NCI-H510A (cell line): ENCODE measurements at regions not wholly inside any gene's neighbourhood (a gene's known extent, or its start where the extent isn't known, plus 50 kb on each side); places are given as distances from the start of the nearest gene placed in this dataset.

Experiments used
- DNase-seq: peaks from one replicate; lab custom pipeline; 2025; lab: John Stamatoyannopoulos, UW

DNA sequence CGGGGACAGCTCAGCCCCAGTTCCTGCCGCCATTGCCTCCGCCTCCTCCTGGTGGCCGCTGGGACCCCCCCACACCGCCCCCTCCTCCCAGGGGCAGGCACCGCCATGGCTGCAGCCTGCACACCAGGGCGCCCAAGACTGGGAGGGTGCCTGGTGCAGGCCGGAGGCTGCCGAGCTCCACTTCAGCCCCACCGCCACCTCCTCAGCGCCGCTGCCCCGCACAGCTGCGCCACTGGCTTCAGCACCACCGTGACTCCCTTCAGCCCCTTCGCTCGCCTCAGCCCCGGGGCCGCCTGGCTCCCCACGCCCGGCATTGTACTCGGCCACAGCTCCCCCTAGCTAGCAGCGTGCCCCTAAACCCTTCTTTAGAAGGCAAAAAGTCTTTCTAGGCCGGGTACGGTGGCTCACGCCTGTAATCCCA, 131.1 kb downstream of the CRYBB2 start:
- no peak for DNase-seq

DNA sequence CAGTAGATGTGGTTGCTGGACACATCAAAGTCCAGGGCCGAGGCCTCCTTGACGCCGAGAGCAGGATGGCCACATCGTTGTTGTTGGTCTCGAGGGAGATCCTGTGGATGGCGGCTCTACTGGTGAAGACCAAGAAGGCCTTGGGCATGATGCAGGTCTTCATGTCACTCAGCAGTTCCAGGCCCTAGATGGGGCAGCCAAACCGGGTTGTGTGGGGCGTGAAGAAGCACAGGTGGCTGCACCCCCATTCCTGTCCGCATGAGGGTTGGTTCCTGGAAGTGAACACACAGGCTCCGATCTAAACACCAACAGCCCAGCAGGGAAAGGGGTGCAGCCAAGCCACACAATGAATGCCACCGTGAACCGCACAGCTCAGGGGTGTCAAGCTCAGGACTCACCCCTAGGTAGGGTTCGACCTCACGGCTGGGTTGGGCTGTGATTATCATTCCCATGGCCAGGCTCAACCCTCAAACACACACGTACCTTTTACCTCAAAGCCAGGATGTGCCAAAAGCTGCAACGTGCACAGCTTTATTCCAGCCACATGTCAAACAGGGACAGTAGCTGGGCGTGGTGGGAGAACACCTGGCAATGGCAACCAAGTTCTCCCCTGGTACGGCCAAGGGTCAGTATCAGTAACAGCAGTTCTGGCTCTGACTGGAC, 132.3 kb downstream of the CRYBB2 start:
- no peak for DNase-seq

DNA sequence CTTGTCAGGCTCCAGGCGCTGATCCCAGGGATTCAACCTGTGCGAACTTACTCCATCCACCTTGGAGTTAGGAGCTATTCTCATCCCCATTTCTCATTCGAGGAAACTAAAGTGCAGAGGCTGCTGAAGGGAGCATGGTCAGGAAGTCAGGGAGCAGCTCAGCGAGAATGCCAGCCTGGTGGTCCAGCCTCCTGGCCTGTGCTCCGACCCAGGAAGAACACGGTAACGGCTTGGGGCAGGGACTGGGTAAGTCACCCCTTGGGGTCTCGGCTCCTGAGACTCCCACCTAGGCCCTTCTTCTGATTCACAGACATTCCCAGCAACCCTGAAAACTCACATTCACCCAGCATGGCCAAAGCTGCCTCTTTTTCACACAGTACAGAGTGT, 132.8 kb downstream of the CRYBB2 start:
- no peak for DNase-seq

DNA sequence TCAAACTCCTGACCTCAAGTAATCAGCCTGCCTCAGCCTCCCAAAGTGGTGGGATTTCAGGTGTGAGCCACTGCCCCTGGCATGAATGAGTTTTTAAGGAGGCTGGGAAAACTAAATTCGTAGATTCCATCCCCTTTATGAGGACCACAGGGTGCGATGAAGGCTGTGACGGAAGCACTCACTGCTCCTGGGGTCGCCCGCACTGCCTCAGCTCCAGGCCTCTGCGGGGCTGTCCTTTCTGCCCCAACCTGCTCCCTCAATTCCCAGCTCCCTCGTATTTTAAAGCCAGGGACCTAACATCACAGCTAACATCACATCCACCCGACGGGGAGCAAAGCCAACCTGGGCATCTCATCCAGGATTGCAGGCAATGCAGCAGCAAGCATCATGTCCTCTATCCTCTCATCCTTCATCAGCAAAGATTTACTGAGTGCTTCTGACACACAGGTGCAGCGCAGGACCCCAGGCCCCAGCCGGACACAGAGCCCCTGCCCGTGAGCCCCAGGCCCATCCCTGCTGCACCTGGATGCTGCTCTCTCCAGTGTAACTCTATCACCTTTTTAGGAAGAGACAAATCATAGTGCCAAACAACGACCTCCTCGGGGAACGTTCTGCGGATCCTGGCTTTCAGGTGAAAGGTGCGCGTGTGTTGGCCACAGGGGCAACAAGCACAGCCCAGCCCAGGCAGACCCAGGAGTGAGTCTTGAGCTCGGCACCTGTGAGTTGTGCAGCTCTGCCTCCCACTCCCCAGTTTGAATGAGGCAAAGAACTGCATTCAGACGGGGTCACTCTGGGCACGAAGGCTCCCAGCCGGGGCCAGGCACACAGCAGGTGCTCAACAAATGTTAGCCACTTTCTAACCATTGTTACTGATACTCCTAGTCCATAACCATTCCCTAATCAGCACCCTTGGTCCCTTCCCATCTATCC, 134.3 kb downstream of the CRYBB2 start:
- no peak for DNase-seq

DNA sequence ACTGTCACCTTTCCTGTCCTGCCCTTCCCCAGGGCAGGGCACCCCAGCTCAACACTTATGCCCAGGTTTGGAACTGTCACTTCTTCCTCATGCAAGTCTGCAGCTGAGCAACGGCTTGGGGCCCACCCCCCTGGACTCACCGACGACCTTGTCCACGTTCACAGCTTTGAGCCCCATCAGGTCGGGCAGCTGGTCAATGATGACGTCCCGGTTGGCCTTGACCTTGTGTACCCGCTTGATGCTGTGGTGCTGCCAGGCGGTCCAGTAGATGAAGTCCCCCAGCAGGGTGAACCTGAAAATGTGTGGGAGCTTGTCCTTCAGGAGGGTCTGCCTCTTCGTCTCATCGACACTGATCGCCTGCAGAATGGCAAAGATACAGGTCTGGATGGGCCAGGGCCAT, 135.0 kb downstream of the CRYBB2 start:
- no peak for DNase-seq

DNA sequence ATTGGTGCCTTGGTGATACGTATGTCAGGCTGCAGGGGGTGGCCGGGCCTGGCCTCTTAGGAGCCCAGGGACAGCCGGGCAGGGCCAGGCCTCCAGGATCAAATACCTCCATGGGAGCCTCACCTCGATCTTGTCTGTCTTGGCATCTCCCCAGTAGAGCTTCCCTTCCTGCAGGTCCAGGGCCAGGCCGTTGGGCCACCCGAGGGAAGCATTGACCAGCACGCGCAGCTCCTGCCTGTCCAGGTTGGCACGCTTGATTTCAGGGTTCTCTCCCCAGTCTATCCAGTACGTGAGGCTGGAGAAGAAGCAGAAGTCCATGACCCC, 137.7 kb downstream of the CRYBB2 start:
- DNase-seq = no peak

DNA sequence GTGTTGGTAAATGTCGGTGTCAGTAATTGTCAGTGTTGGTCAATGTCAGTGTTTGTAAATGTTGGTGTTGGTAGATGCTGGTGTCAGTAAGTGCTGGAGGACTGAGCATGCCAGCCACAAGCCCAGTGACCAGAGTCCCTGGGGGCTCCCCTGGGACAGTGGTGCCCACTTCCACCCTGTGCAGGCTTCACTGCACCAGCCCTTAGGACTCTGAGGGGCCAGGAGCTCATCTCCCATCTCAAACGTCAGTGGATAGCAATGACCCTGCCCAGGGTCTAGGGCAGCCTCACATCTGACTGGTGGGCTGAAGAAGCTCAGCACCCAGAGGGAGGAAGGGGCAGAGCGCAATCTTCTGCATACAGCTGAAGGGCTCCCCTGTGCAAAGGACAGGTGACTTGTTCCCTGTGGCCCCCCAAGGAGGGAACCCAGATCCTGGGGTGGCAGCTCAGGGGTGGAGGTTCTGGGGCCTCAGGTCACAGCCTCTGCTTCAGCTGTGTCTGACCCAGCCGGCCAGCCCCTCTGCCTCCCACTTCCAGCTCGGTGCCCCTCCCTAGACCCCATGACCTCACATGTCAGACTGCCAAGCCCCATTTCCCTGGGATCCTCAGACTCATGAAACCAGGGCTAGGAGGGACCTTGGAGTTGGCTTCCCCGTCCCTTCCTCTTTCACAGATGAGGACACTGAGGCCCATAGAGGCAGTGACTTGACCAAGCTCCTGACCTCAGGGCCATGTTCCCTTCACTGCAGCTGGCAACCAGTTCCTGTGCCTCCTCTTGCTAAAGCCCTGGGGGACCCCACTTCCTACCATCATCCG, 138.4 kb downstream of the CRYBB2 start:
- no peak for DNase-seq

DNA sequence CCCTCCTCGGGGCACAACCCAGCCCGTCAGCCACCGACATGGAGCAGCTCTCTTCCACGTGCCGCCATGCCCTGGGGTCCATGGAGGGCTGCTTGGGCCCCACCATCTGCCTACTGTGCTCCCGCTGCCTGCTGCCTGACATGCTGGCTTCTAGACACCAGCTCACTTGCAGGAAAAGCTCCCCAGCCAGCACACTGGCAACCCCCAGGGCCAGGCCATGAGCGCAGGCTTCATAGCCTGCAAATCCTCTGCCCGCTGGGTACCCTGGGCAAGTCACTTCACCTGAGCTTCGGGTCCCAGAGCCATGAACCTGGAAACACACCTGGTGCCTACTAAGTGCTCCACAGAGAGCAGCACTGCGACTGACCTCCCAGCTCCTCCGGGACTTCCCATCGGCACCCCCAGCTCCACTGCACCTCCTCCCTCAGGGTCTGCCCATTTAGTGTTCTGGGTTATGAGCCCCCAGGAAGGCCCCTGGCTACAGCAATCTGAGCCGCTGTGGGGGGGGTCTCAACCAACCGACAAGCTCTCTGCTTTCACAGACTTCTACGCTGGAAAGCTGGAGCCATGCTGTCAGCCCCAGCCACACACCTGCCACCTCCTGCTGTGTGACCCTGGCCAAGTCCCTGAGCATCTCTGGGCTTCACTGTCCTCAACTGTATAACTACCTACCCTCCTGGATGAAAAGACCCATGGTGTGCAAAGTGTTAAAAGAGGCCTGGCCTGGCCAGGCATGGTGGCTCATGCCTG, 139.2 kb downstream of the CRYBB2 start:
- no peak for DNase-seq

DNA sequence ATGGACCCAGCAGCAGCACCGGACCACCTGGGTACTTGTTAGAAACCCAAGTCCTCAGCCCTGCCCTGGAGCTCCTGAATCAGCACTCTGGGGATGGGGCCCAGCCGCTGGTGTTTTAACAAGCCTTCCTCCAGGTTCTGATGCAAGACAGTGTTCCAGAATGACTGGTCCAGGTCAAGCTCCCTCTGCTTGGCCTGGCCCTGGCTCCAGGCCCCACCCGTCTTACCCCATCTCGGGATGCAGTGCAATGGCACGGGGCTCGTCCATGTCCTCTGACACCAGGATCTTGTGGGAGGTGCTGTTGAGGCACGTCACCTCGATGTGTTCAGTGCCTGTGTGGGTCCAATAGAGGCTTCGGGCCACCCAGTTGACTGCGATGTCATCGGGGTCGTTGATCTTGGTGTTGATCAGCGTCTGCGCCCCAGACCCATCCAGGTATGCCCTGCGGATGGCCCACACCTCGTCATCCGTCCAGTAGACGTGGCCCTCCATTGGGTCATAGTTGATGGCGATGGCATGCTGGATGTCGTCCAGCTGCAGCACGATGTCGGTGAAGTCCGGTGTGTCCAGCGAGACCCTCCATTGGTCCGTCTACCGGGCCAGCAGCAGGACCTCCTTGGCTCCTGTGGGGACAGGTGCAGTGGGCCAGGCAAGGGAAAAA, 140.3 kb downstream of the CRYBB2 start:
- no peak for DNase-seq

DNA sequence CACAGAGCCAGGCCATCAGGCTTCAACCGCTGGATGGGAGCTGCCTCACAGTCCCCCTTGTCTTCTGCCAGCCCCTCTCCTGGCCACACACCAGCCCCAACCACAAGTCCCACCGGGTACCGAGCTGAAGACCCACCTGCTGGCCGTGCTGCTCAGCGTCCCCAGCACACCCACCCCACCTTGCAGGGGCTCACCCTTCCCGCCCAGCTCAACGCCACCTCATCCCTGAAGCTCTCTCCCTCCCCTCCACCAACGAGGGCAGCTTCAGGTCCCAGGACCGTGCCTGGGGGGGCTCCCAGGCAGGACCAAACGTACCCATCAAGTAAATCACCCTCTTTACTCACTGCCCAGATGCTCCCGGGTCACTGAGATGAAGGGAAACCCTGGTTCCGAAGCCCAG, 141.0 kb downstream of the CRYBB2 start:
- DNase-seq = no peak

DNA sequence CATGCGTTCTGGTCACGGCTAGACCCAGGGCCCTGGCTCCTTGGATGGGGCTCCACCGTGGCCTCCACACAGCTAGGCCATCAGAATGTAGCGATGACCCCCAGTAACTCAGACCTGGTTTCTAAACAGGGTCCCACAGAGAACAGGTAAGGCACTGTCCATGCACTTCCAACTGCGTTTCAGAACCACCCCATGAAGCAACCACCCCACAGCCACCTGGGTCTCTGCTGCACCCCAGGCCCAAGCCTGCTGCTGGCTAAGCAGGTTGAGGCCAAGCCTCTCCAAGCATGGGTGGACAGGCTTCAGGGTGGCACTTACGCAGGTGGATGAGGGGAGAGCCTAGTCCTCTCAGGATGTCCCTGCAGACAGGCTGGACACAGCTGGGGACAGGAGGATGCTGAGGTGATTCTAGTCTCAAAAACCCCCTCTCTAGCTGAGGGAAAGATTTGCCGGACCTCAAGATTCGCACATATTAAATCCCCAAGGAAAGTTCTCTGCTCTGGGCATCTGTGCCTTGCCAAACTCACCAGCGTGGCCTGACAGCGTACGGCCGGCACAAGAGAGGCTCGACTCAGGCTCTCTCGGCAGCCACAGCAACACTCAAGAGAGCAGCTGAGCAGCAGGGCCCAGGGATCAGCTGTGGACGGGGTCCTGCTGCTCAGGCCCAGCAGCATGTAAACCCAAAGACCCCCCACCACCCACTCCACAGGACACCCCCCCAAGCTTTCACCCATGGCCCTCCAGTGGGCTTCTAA, 141.6 kb downstream of the CRYBB2 start:
- DNase-seq = no peak

DNA sequence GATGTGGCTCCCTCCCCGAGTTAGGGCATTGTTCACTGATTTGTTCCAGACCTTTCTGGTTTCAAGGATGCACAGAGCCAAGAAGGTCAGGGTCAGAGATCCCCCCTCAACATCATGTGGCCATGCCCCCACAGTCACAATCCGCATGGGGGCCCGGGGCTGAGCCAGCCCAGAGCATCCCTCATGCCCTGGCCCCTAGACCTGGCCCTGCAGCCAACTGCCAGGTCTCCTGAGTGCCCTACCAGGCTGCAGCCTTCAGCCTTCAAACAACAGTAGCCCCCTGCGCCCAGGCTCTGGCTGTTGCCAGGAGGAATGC, 142.4 kb downstream of the CRYBB2 start:
- no peak for DNase-seq

DNA sequence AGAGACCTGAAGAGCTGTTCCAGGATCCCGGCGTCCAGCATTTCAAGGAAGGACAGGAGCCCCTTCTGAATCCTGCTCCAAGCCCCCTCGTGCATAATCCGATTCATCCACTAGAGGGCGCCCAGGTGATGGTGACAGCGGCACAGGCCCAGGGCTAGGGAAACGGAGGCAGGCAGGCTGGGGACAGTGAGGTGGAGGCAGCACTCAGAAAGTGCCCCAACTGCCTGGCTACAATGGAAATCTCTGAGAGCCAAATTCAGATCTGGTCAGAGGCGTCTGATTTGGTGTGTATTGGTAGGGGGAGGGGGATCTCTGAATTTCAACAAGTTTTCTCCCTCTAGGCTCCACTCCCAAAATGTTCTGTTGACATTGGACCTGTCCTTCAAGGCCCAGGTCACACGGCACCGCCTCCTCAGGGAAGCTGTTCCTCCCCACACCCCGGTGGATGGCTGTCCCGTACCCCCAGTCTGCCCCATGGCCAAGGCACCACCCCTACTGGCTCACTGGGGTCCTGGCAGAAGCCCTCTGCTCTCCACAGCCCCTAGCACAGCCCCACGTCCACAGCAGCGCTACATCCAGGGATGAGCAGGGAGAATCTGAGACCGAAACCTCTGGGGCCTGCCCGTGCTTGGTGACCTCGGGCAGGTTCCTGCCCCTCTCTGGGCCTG, 142.9 kb downstream of the CRYBB2 start:
- DNase-seq = no peak

DNA sequence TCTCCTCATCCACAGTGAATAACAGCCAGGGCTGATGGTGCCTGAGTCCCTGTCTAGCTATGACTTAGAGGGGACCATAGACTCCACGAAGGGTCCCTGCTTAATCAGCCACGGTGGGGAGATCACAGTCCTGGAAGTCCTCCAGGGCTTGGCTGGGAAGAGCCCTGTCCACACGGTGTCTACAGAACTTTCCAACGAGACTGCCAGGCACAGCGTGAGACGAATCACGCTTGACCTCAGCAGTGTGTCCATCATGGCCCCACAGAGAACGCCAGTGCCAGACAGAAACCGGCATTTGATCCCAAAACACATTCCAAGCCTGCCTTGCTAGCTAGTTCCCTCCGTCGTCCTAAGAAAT, 143.4 kb downstream of the CRYBB2 start:
- no peak for DNase-seq

DNA sequence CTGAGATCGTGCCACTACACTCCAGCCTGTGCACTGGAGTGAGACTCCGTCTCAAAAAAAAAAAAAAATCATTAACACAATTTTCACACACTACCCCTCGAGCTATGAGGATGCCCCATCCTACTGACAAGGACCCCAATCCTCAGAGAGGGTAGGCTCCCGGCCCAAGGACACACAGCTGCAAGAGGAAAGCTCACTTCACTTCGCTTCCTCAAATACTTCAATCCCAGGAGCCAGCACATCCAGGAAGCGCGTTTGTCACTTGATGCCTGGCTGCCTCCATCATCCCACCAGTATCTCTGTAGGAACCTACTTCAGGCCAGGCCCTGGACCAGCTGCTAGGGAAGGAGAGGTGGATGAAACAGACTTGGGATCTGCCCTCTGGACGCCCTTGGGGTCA, 144.0 kb downstream of the CRYBB2 start:
- DNase-seq = no peak

DNA sequence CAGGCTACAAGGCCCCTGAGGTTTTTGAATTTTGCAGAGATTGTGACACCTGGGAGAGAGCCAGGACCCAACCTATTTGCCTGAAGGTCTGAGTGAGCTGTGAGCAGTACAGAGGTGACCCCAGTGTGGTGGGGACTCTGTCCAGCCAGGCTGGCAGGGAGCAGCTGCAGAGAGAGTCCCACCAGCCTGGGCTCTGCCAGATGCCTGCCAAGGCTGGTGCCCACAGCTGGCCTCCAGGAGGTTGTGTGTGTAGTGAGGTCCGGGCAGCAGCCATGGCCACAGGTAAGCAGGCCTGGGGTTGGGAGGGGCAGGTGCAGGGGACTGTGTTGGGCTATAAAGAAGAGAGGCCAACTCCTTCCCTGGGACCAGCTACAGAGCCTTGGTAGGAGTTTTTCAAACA, 144.8 kb downstream of the CRYBB2 start:
- no peak for DNase-seq

DNA sequence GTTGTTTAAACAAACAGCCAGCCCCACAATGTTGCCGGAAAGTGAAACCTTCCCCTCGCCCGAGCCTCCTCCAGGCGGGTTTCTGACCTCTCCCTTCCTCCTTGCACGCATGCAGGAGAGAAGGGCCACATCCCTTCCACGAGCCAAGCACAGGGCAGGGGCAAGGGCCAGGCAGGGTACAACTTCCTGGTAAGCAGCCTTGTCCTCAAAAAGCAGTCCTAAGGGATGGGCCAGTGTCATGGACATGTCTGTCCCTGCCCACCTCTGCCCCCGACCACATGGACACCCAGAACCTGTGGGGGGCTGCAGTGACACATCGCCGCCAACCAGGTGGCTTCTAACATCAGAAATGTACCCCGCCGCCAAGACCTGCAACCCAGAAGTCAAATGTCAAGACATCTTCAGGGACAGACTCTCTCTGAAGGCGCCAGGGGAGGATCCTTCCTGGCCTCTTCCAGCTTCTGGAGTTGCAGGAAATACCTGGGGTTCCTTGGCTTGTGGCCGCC, 145.3 kb downstream of the CRYBB2 start:
- no peak for DNase-seq

DNA sequence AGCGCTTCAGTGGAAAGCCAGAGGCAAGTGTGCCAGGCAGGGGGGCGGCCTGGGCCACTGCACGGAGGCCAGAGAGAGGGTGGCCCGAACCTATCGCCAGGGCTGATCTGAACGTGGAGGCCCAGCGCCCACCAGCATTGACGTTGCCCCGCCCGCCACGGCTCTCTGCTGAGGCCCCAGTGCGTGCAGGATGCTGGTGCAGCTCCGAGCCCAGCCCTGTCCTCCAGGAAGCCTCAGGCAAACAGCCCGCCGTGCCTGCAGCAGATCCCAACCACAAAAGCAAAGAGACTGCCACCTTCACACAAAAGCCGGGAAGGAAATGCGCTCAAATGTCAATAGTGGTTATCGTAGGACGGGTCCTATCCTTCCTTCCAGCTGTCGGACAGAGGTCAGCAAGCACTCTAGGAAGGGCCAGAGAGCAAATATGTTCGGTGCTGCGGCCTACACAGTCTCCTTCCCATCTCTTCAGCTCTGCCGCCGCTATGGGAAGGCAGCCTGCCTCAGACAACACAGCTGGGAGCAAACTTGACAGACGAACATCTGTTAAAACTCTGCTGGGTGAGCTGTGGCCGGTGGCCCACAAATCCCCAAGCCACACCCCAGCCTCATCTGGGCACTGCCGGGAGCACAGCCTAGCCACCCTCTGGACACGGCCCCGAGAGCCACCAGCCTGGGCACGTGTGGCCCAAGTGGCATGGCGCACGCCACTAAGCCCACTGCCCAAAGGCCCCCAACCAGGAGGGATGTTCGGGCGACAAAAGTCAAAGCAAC, 146.2 kb downstream of the CRYBB2 start:
- no peak for DNase-seq

DNA sequence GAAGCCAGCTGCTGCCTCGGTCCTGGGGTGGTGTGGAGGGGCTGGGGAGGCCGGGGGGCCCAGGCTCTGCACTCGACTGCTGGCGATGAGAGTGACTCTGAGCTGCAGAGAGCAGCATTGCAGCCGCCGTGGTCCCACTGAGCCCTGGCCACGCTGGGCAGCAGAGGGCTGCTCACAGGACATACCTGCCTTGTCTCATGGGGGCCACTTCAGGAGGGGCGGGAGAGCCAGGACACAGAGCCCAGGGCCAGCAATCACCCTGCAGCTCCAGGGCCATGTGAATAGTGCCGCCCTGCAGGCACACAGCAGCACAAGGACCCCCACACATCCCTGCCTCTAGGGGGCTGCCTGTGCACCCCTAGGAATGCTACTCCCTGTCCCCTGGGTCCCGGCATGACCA, 147.0 kb downstream of the CRYBB2 start:
- DNase-seq = no peak
